Keratinocyte (primary cell): ENCODE measurements at regions not wholly inside any gene's neighbourhood (a gene's known extent, or its start where the extent isn't known, plus 50 kb on each side); places are given as distances from the start of the nearest gene placed in this dataset.

Source experiments
- EZH2 ChIP-seq: IDR thresholded peaks from one replicate; pipeline ENCODE4 v1.6.1; 2012; ENCODE audit warnings: inconsistent platforms, mild to moderate bottlenecking, low read length, moderate library complexity
- TF ChIP-seq, protein P1 (sequence below), 3 experiments: IDR thresholded peaks in 1 of 3; conservative IDR thresholded peaks in 1 of 3; optimal IDR thresholded peaks in 1 of 3; 2 replicates in 2 of 3; 3 replicates in 1 of 3; pipeline versions ENCODE3 to v1.5.1; 2011; ENCODE audit warnings: low read length in 3 of 3, mild to moderate bottlenecking in 3 of 3, moderate library complexity in 2 of 3, control low read depth in 1 of 3, inconsistent platforms in 1 of 3; ENCODE audit not compliant: insufficient read depth in 2 of 3; ENCODE audit errors: extremely low read depth in 1 of 3

DNA sequence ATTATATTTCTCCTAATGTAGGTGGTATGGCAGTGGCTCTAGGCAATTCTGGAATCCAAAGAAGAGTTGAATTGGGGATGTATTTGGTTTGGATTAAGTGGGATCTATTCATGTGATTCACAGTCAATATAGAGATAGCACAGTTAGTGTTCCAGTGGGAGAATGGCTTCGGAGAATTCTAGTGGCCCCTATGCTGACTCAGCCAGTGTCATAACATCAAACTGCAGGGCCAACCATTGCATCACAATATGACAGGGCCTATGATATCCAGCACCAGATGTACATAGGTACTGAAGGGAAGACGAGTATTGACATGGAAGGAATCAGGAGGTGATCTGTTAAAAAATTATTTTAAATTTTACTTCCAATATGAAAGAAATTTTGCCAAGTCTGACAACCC lies 302.8 kb upstream of the UBE2E2 start:
- TF ChIP-seq, protein P1, sequence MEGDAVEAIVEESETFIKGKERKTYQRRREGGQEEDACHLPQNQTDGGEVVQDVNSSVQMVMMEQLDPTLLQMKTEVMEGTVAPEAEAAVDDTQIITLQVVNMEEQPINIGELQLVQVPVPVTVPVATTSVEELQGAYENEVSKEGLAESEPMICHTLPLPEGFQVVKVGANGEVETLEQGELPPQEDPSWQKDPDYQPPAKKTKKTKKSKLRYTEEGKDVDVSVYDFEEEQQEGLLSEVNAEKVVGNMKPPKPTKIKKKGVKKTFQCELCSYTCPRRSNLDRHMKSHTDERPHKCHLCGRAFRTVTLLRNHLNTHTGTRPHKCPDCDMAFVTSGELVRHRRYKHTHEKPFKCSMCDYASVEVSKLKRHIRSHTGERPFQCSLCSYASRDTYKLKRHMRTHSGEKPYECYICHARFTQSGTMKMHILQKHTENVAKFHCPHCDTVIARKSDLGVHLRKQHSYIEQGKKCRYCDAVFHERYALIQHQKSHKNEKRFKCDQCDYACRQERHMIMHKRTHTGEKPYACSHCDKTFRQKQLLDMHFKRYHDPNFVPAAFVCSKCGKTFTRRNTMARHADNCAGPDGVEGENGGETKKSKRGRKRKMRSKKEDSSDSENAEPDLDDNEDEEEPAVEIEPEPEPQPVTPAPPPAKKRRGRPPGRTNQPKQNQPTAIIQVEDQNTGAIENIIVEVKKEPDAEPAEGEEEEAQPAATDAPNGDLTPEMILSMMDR (optimal IDR thresholded peaks at IDR 0.05 in 1 of 3, IDR thresholded peaks at IDR 0.05 in 1 of 3, conservative IDR thresholded peaks at IDR 0.05 in 1 of 3; ENCODE audit: extremely low read depth in 1 of 3, insufficient read depth in 2 of 3, low read length in 3 of 3) = no peak
- no peak for TF ChIP-seq EZH2
